ENCODE measurements at regions not wholly inside any gene's neighbourhood (a gene's known extent, or its start where the extent isn't known, plus 50 kb on each side); places are given as distances from the start of the nearest gene placed in this dataset.

GRCh38 chr2:220270481-220271070 lies 643.1 kb downstream of the SLC4A3 start:
- no peak overlapping the region for H3K4me3 ChIP-seq (replicated peaks in 1 of 3)
- H3K9me3 ChIP-seq = no peaks in the 10 kb centered on the region
- H3K27ac ChIP-seq = no peak overlapping the region
- H3K4me1 ChIP-seq = no peaks in the 10 kb centered on the region
- TF ChIP-seq POLR2A (IDR thresholded peaks at IDR 0.05) = no peak
- no peak for TF ChIP-seq CTCF (IDR thresholded peaks at IDR 0.05)
- no peaks in the 10 kb centered on the region for H3K27me3 ChIP-seq
- intact Hi-C loops (cut with DNase I) = no loop called here
- no peak for DNase-seq
- H3K36me3 ChIP-seq = no peaks in the 10 kb centered on the region
- 54 to 67% methylated on average over 1 of the region's 1 CpG for WGBS, 2 donors

GRCh38 chr2:220272656-220273055 lies 645.2 kb downstream of the SLC4A3 start:
- intact Hi-C loops (cut with DNase I) = no loop called here
- no peak for DNase-seq
- no peaks in the 10 kb centered on the region for H3K27me3 ChIP-seq
- H3K9me3 ChIP-seq = no peaks in the 10 kb centered on the region
- no peak overlapping the region for H3K27ac ChIP-seq
- peaks cover 0 to 7% of the 10 kb centered on the region in 2 donors for H3K4me1 ChIP-seq
- H3K36me3 ChIP-seq = no peaks in the 10 kb centered on the region
- H3K4me3 ChIP-seq (replicated peaks in 1 of 3) = no peak overlapping the region
- TF ChIP-seq CTCF (IDR thresholded peaks at IDR 0.05) = no peak

- peaks cover 0 to 7% of the 10 kb centered on the region in 2 donors for H3K4me1 ChIP-seq
- H3K4me3 ChIP-seq (replicated peaks in 1 of 3) = no peak overlapping the region
- WGBS, 2 donors = 46 to 49% methylated on average over 2 of the region's 2 CpGs
- no peak for TF ChIP-seq CTCF (IDR thresholded peaks at IDR 0.05)
- no peak for TF ChIP-seq POLR2A (IDR thresholded peaks at IDR 0.05)
- DNase-seq = no peak
- H3K27ac ChIP-seq = no peak overlapping the region
- H3K36me3 ChIP-seq = no peaks in the 10 kb centered on the region
- H3K9me3 ChIP-seq = no peaks in the 10 kb centered on the region
- H3K27me3 ChIP-seq = no peaks in the 10 kb centered on the region
- intact Hi-C loops (cut with DNase I) = no loop called here
Measured at GRCh38 chr2:220273082-220273481, 645.7 kb downstream of the SLC4A3 start.

DNA sequence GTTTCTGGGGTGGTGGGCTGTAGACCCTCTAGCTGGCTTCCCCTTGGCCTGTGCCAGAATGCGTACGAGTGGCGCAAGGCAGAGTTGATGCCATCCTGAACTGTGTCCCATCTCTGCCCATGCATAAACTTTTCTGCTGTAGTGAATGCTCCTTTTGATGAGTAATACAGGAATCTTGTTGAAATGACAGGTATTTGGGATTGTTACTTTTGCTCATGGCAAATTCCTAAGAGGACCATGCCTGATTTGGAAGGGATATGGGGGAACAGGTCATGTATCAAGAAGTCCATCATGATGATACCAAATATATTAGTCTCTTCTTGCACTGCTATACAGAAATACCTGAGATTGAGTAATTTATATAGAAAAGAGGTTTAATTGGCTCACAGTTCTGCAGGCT lies 648.0 kb downstream of the SLC4A3 start:
- TF ChIP-seq POLR2A (IDR thresholded peaks at IDR 0.05) (no peak), CTCF (IDR thresholded peaks at IDR 0.05) (no peak)
- WGBS, 2 donors = 76 to 82% methylated on average over 3 of the region's 3 CpGs
- H3K9me3 ChIP-seq = no peaks in the 10 kb centered on the region
- no peaks in the 10 kb centered on the region for H3K36me3 ChIP-seq
- peaks cover 0 to 7% of the 10 kb centered on the region in 2 donors for H3K4me1 ChIP-seq
- H3K4me3 ChIP-seq (replicated peaks in 1 of 3) = no peak overlapping the region
- H3K27me3 ChIP-seq = no peaks in the 10 kb centered on the region
- DNase-seq = no peak
- intact Hi-C loops (cut with DNase I) = no loop called here
- no peak overlapping the region for H3K27ac ChIP-seq

- TF ChIP-seq POLR2A (IDR thresholded peaks at IDR 0.05) (no peak), CTCF (IDR thresholded peaks at IDR 0.05) (no peak)
- intact Hi-C loops (cut with DNase I) = no loop called here
- no peaks in the 10 kb centered on the region for H3K36me3 ChIP-seq
- WGBS, 2 donors = 82 to 87% methylated on average over 2 of the region's 2 CpGs
- DNase-seq = no peak
- H3K27ac ChIP-seq = peak overlapping the region in 2 of 3 donors; percentile 24 to 70
- H3K27me3 ChIP-seq = no peaks in the 10 kb centered on the region
- H3K4me3 ChIP-seq (replicated peaks in 1 of 3) = no peak overlapping the region
- H3K4me1 ChIP-seq = peaks cover 0 to 7% of the 10 kb centered on the region in 2 donors
- H3K9me3 ChIP-seq = no peaks in the 10 kb centered on the region
Measured at GRCh38 chr2:220276741-220277444, 649.5 kb downstream of the SLC4A3 start.

Data from thyroid gland (tissue), 4 donors.